H1 (cell line): ENCODE measurements at regions not wholly inside any gene's neighbourhood (a gene's known extent, or its start where the extent isn't known, plus 50 kb on each side); places are given as distances from the start of the nearest gene placed in this dataset.

Experiments
- BRCA1 ChIP-seq: IDR thresholded peaks from 2 replicates; pipeline ENCODE4 v1.6.1; 2012; ENCODE audit warnings: low read depth, low read length, improper control_type of control experiment
- KDM4A ChIP-seq: IDR thresholded peaks from one replicate; pipeline ENCODE4 v1.7.1; 2012; ENCODE audit warnings: low read depth, mild to moderate bottlenecking, moderate library complexity, low read length, inconsistent platforms; ENCODE audit not compliant: severe bottlenecking
- RXRA ChIP-seq: IDR thresholded peaks from 2 replicates; pipeline ENCODE4 v1.6.1; 2011; ENCODE audit warnings: low read depth, mild to moderate bottlenecking, low read length, moderate library complexity; ENCODE audit not compliant: insufficient read depth
- SIX5 ChIP-seq: IDR thresholded peaks from 2 replicates; pipeline ENCODE4 v1.6.1; 2011; ENCODE audit warnings: mild to moderate bottlenecking, low read depth, low read length
- TF ChIP-seq, protein P1 (sequence below): IDR thresholded peaks from 2 replicates; pipeline ENCODE4 v1.6.1; 2011; ENCODE audit warnings: low read depth, mild to moderate bottlenecking, low read length; ENCODE audit not compliant: insufficient read depth

DNA sequence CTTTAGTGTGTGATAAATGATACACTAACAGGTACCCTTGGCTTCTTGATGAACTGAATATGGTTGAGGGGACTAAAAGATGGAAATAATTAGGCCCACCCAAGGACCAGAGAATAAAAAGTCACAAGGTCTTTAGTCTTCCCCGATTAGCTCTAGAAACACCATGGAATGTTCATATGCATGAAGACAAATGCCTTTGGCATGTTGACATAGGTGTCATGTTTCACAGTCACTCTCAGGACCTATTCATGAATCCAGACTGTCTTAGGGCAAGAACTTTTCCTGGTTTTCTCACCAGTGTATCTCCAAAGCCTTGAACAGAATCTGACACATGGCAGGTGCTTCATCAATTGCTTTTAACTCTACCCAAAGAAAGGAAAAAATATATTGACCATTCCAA, 412.8 kb downstream of the AJAP1 start (continued):
- TF ChIP-seq, protein P1, sequence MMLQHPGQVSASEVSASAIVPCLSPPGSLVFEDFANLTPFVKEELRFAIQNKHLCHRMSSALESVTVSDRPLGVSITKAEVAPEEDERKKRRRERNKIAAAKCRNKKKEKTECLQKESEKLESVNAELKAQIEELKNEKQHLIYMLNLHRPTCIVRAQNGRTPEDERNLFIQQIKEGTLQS = no peak
- no peak for TF ChIP-seq BRCA1
- no peak for TF ChIP-seq RXRA
- TF ChIP-seq SIX5 = no peak
- no peak for TF ChIP-seq KDM4A
